Stomach (tissue), 4 donors: ENCODE measurements at regions not wholly inside any gene's neighbourhood (a gene's known extent, or its start where the extent isn't known, plus 50 kb on each side); places are given as distances from the start of the nearest gene placed in this dataset.

ENCODE experiments used
- CTCF ChIP-seq, 7 experiments: fragments of 450-650 bp in 4 of 7; fragments of 200-600 bp in 3 of 7; sonication (generic) in 3 of 7; IDR thresholded peaks; one replicate each; pipeline ENCODE4 v1.5.1; 2016 to 2019; ENCODE audit warnings: antibody characterized with exemption in 7 of 7, control low read depth in 2 of 7, mild to moderate bottlenecking in 1 of 7
- POLR2A ChIP-seq, 4 donors: fragments of 450-650 bp; IDR thresholded peaks; one replicate each; pipeline ENCODE4 v1.6.1; 2016; ENCODE audit warnings: antibody characterized with exemption in 4 of 4, control low read depth in 2 of 4, mild to moderate bottlenecking in 1 of 4, moderate library complexity in 1 of 4
- POLR2AphosphoS5 ChIP-seq, 3 donors: sonication (generic); formaldehyde crosslinking; IDR thresholded peaks; one replicate each; pipeline ENCODE4 v1.6.1; 2016; ENCODE audit warnings: antibody characterized with exemption in 3 of 3

- no peak for TF ChIP-seq POLR2A (IDR thresholded peaks at IDR 0.05)
- TF ChIP-seq CTCF (IDR thresholded peaks at IDR 0.05), result no peak
- no peak for TF ChIP-seq POLR2AphosphoS5 (IDR thresholded peaks at IDR 0.05)
Observed at GRCh38 chr18:37930640-37931039, 365.0 kb upstream of the CELF4 start.
